ENCODE measurements at regions not wholly inside any gene's neighbourhood (a gene's known extent, or its start where the extent isn't known, plus 50 kb on each side); places are given as distances from the start of the nearest gene placed in this dataset.

DNA sequence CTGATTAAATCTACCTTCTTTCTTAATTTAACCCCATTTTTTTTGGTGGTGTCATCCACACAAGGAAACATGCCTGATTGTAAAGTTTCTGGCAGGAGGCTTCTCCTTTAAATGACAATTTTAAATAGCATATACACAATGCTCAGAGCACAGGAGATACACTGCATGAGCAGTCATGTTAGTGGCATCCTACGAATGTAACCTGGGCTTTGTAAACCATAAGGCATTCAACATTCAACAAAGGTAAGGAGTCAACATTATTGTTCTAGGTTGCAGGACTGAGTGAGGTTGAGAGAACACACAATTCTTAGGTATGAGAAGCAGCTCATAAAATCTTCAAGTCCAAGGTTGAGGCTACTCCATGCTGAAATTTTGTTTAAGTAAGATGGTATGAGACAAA lies 266.6 kb upstream of the SIX2 start:
- H3K27ac ChIP-seq (ENCODE audit: extremely low read depth, low read depth, low read length) = no peak overlapping the region
- POLR2A ChIA-PET = no interaction called here
- TF ChIP-seq ZNF791 (tag by site-specific recombination; IDR thresholded peaks at IDR 0.05) (no peak), ZNF544 (tag by site-specific recombination; IDR thresholded peaks at IDR 0.05) (no peak), ZNF302 (tag by site-specific recombination; IDR thresholded peaks at IDR 0.05; ENCODE audit: low read depth) (no peak), ZNF600 (tag by site-specific recombination; IDR thresholded peaks at IDR 0.05) (no peak), GLI4 (tag by site-specific recombination; IDR thresholded peaks at IDR 0.05) (no peak), ZNF48 (tag by site-specific recombination; IDR thresholded peaks at IDR 0.05) (no peak), ZNF610 (tag by site-specific recombination; IDR thresholded peaks at IDR 0.05; ENCODE audit: borderline replicate concordance) (no peak), ZNF366 (tag by site-specific recombination; conservative IDR thresholded peaks at IDR 0.05) (no peak), WT1 (tag by site-specific recombination; IDR thresholded peaks at IDR 0.05) (no peak), MZF1 (tag by site-specific recombination; IDR thresholded peaks at IDR 0.05; ENCODE audit: borderline replicate concordance) (no peak), IKZF3 (tag by site-specific recombination; IDR thresholded peaks at IDR 0.05) (no peak), PRDM2 (tag by site-specific recombination; IDR thresholded peaks at IDR 0.05; ENCODE audit: borderline replicate concordance) (no peak), ZNF777 (tag by site-specific recombination; IDR thresholded peaks at IDR 0.05; ENCODE audit: borderline replicate concordance) (no peak), ZNF341 (tag by site-specific recombination; IDR thresholded peaks at IDR 0.05; ENCODE audit: low read depth) (no peak), ZFP69B (tag by site-specific recombination; IDR thresholded peaks at IDR 0.05) (no peak), GLIS1 (tag by site-specific recombination; IDR thresholded peaks at IDR 0.05) (no peak)
- TF ChIP-seq, protein P1, sequence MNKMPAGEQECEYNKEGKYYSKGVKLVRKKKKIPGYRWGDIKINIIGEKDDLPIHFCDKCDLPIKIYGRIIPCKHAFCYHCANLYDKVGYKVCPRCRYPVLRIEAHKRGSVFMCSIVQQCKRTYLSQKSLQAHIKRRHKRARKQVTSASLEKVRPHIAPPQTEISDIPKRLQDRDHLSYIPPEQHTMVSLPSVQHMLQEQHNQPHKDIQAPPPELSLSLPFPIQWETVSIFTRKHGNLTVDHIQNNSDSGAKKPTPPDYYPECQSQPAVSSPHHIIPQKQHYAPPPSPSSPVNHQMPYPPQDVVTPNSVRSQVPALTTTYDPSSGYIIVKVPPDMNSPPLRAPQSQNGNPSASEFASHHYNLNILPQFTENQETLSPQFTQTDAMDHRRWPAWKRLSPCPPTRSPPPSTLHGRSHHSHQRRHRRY (tag by site-specific recombination; IDR thresholded peaks at IDR 0.05) = no peak
- TF ChIP-seq, protein P2, sequence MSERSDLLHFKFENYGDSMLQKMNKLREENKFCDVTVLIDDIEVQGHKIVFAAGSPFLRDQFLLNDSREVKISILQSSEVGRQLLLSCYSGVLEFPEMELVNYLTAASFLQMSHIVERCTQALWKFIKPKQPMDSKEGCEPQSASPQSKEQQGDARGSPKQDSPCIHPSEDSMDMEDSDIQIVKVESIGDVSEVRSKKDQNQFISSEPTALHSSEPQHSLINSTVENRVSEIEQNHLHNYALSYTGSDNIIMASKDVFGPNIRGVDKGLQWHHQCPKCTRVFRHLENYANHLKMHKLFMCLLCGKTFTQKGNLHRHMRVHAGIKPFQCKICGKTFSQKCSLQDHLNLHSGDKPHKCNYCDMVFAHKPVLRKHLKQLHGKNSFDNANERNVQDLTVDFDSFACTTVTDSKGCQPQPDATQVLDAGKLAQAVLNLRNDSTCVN (tag by site-specific recombination; optimal IDR thresholded peaks at IDR 0.05) = no peak
- H3K9me3 ChIP-seq (ENCODE audit: control insufficient read depth, insufficient read depth, low read depth, low read length) = no peaks in the 10 kb centered on the region
- H3K4me1 ChIP-seq (ENCODE audit: control insufficient read depth, insufficient read depth, low read length) = no peaks in the 10 kb centered on the region; the same call in 1 of the 2 replicates
- H3K36me3 ChIP-seq (ENCODE audit: control insufficient read depth in 2 of 2, insufficient read depth in 1 of 2, low read length in 2 of 2) = no peaks in the 10 kb centered on the region
- no peak overlapping the region for H3K4me3 ChIP-seq (ENCODE audit: low read depth, low read length)
- CTCF ChIA-PET = no interaction called here

DNA sequence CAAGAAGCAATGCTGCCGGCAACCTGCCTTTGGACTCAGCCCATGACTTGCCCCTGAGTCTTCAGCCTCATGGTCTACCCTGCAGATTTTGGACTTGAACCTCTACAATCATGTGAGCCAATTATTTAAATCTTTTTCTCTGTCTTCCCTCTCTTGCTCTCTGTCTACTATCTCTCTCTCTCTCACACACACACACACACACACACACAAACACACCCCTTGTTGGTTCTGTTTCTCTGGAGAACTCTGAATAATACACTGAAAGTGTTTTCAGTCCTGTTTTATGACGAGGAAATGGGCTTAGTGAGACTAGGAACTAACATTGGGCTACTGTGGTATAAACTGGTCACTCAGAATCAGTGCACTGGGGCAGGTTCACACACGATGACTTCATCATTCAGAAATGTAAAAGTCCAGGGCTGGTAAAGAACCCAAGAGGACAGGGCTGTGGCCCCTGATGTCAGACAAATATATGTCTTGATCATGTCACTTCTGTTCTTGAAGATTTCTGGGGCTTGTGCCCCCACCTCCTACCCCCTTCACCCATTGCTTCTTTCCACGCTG lies 266.1 kb upstream of the SIX2 start:
- Histone ChIP-seq H3K4me1 (ENCODE audit: control insufficient read depth, insufficient read depth, low read length) (no peaks in the 10 kb centered on the region; the same call in 1 of the 2 replicates), H3K27ac (ENCODE audit: extremely low read depth, low read depth, low read length) (no peak overlapping the region), H3K9me3 (ENCODE audit: control insufficient read depth, insufficient read depth, low read depth, low read length) (no peaks in the 10 kb centered on the region), H3K36me3 (ENCODE audit: control insufficient read depth in 2 of 2, insufficient read depth in 1 of 2, low read length in 2 of 2) (no peaks in the 10 kb centered on the region), H3K4me3 (ENCODE audit: low read depth, low read length) (no peak overlapping the region)
- POLR2A ChIA-PET = no interaction called here
- no peak for TF ChIP-seq ZNF10 (tag by site-specific recombination; IDR thresholded peaks at IDR 0.05)
- TF ChIP-seq ATF2 (tag by site-specific recombination; IDR thresholded peaks at IDR 0.05; ENCODE audit: low read depth) = 0 out of 2 replicates have a peak, but pooled peaks have one; percentile 14
- TF ChIP-seq, protein P3, sequence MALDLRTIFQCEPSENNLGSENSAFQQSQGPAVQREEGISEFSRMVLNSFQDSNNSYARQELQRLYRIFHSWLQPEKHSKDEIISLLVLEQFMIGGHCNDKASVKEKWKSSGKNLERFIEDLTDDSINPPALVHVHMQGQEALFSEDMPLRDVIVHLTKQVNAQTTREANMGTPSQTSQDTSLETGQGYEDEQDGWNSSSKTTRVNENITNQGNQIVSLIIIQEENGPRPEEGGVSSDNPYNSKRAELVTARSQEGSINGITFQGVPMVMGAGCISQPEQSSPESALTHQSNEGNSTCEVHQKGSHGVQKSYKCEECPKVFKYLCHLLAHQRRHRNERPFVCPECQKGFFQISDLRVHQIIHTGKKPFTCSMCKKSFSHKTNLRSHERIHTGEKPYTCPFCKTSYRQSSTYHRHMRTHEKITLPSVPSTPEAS (tag by site-specific recombination; IDR thresholded peaks at IDR 0.05) = peak; percentile 38
- no peak for TF ChIP-seq ZNF747 (tag by site-specific recombination; IDR thresholded peaks at IDR 0.05)
- TF ChIP-seq ZNF501 (tag by site-specific recombination; IDR thresholded peaks at IDR 0.05) = no peak
- 0 out of 2 replicates have a peak, but pooled peaks have one; percentile 17 for TF ChIP-seq ZBTB17 (tag by site-specific recombination; IDR thresholded peaks at IDR 0.05)
- CTCF ChIA-PET = no interaction called here
